ENCODE measurements at regions not wholly inside any gene's neighbourhood (a gene's known extent, or its start where the extent isn't known, plus 50 kb on each side); places are given as distances from the start of the nearest gene placed in this dataset.

- no peak for TF ChIP-seq ZNF274 (IDR thresholded peaks at IDR 0.05; ENCODE audit: low read length)
- no peak for TF ChIP-seq ZNF274 (tag by site-specific recombination; IDR thresholded peaks at IDR 0.05; ENCODE audit: borderline replicate concordance)
- TF ChIP-seq ZNF239 (tag by site-specific recombination; IDR thresholded peaks at IDR 0.05): no peak
- TF ChIP-seq CTCF (tag by site-specific recombination; IDR thresholded peaks at IDR 0.05): no peak
- no peak for TF ChIP-seq ZNF843 (tag by site-specific recombination; IDR thresholded peaks at IDR 0.05)
- TF ChIP-seq ZBTB49 (tag by site-specific recombination; IDR thresholded peaks at IDR 0.05; ENCODE audit: low read depth): no peak
- no peak for TF ChIP-seq ZNF366 (tag by site-specific recombination; conservative IDR thresholded peaks at IDR 0.05)
- TF ChIP-seq ZNF174 (tag by site-specific recombination; IDR thresholded peaks at IDR 0.05): no peak
- TF ChIP-seq ZNF776 (tag by site-specific recombination; IDR thresholded peaks at IDR 0.05; ENCODE audit: borderline replicate concordance): no peak
- TF ChIP-seq HOXA7 (CRISPR knock-in tag; IDR thresholded peaks at IDR 0.05; ENCODE audit: borderline replicate concordance): no peak
These were observed 64.0 kb upstream of the LTA4H start for GRCh38 chr12:96099421-96099820.
